Putamen (tissue), 1 donor: ENCODE measurements at regions not wholly inside any gene's neighbourhood (a gene's known extent, or its start where the extent isn't known, plus 50 kb on each side); places are given as distances from the start of the nearest gene placed in this dataset.
"Not testable (repeated sequence)": the region's sequence is repeated elsewhere in the genome, so short reads cannot be mapped to it uniquely, and the experiment has no call there.

Experiments used
- DNase-seq: peaks from one replicate; pipeline ENCODE4 v3.0.0-alpha.2; 2016; ENCODE audit warnings: low spot score

GRCh38 chr12:29957835-29958234 lies 174.1 kb upstream of the TMTC1 start:
- no peak for DNase-seq

DNA sequence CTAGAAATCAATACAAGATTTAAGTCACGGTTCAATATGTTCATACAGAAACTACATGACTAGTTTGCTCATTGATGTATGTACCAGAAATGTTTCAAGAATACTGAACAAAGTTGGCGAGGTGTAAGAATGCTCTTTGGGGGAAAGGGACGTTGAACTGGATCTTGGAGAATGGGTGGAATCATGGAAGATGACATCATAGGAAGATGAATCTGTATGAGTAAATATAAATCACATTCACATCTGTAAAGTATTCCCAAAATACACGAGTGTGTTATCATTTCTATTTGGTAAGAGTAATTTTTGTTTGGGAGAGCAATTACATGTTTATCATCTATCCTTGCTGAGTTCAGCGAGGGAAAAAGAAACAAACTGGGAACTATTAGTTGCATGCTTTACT lies 162.2 kb upstream of the TMTC1 start:
- no peak for DNase-seq

GRCh38 chr12:29944269-29945000 lies 160.7 kb upstream of the TMTC1 start:
- DNase-seq, result no peak

- DNase-seq, result no peak
These were observed 159.9 kb upstream of the TMTC1 start for GRCh38 chr12:29943683-29944082.

DNA sequence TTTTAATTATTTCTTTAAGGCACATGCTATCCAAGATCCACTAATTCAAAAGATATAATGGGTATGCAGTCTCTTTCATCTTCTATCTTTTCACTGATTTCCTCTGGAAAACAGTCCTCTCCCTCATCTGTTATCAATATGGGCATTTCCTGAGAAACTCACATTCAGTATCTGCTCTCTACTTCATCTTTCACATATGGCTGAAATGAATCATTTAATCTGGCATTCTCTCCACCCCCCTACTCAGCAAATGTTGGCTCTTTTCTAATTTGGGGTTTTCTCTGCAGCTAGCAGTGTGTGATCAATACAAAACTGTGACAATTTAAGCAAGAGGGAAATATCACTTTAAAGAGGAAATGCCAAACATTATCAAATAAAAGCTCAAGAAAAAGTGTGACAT lies 157.1 kb upstream of the TMTC1 start:
- DNase-seq, result no peak

- DNase-seq, result no peak
These were observed 146.8 kb upstream of the TMTC1 start for GRCh38 chr12:29930503-29930902.

- no peak for DNase-seq
These were observed 145.6 kb upstream of the TMTC1 start for GRCh38 chr12:29929295-29929694.

DNA sequence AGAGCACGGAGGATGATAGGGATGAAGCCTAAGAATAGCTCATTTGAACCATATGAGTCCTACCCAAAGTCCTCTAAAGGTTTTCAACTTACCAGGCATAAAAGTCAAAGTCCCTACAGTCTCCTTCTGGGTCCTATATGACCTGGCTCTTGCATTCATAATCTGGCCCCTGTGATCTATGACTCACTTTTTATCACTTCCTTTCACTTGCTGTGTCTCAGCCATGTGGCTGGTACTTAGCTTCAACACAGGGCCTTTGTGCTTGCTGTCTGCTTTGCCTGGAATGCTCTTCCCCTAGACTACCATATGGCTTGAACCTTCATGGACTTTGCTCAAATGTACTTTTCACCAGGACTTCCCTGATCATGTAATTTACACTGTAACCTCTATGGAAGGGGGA lies 137.6 kb upstream of the TMTC1 start:
- DNase-seq, result no peak

- no peak for DNase-seq
These were observed 124.4 kb upstream of the TMTC1 start for GRCh38 chr12:29908157-29908556.

DNA sequence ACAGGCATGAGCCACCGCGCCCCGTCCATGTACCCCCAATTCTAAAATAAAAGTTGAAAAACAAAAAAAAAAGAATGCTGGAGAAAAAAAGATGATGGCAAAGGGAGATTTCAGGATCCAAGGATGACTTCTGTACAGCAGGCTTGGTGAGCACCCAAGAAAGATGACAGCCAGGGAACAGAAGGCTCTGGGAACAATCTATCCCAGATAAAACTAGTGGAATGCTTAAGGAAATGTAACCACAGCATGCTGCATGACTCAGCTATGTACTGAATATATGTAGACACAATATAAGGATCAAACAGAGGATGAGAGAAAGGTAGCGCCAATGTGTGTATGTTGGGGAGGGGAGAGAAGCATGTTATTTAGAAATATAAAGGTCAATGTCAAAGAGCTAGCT lies 123.7 kb upstream of the TMTC1 start:
- DNase-seq, result no peak

GRCh38 chr12:29902043-29902442 lies 118.3 kb upstream of the TMTC1 start:
- DNase-seq, result no peak

- no peak for DNase-seq
These were observed 117.8 kb upstream of the TMTC1 start for GRCh38 chr12:29901585-29901984.

DNA sequence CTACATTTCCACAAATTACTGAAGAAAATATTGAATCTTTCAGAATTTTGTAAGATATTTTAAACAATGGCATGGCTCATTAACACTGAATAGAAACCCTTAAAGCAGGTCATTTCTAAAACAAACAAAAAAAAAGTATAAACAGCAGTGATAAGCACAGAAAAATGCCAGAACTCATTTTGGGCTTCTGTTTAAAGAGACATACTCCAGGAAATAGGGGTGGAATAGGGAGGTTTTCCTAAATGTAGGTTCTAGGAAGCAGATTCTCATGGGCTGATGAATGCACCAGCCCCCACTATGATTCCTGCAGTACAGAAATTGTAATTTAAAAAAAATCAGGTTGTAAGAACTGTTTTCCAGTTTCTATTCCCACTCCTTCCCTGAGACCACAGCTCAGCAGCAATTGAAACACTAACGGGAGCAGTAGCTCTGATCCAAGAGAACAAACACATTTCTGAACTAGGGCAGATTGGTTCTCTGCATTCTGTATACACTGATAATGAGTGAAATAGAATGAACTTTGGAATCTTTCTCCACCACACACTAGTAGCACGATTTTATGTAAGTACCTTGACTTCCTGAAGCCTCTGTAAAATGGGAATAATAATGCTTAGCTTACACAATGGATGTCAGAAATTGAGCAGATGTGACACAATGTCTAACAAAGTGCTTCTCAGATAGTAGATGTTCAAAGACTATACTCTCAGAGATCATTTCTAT lies 115.6 kb upstream of the TMTC1 start:
- DNase-seq, result no peak

GRCh38 chr12:29895966-29896365 lies 112.2 kb upstream of the TMTC1 start:
- DNase-seq, result no peak

- DNase-seq, result no peak
These were observed 109.3 kb upstream of the TMTC1 start for GRCh38 chr12:29893002-29893401.

GRCh38 chr12:29891792-29892191 lies 108.0 kb upstream of the TMTC1 start:
- no peak for DNase-seq

- peak; percentile 11 for DNase-seq
These were observed 106.0 kb upstream of the TMTC1 start for GRCh38 chr12:29889737-29890136.

GRCh38 chr12:29888777-29889176 lies 105.0 kb upstream of the TMTC1 start:
- no peak for DNase-seq

DNA sequence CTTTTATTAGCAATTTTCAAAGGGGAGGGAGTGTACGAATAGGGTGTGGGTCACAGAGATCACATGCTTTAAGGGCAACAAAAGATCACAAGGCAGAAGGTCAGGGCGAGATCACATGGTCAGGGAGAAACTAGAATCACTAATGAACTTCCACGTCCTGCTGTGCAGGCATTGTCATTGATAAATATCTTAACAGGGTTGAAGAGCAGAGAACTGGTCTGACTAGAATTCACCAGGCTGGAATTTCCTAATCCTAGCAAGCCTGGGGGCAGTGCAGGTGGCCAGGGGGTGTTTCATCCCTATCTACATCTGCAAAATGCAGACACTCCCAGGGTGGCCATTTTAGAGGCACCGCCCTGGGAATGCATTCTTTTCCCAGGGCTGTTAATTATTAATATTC lies 101.2 kb upstream of the TMTC1 start:
- not testable (repeated sequence) for DNase-seq

GRCh38 chr12:29883941-29884554 lies 100.3 kb upstream of the TMTC1 start:
- DNase-seq, result no peak

DNA sequence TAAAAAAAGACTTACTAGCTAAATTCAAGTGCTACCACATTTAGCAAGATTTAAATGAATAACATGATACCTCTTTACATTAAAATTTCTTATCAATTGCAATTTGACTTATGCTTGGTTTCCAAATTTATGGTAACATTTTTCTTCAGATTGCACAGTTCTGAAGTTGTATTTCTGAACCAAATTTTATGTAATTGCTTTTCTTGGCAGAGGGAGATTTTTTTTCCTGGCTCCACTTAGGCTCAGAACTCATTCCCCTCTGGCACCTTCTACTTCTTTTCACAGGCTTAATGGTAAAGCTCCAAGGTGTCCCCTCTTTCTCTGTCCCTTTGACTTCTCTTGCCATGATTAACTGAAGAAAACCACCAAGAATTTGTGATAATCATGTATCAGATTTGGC lies 99.8 kb upstream of the TMTC1 start:
- no peak for DNase-seq

GRCh38 chr12:29882846-29883245 lies 99.1 kb upstream of the TMTC1 start:
- DNase-seq, result no peak

- no peak for DNase-seq
These were observed 97.2 kb upstream of the TMTC1 start for GRCh38 chr12:29880987-29881386.
